Inflammatory macrophage treated with lipopolysaccharide for 1 hour (primary cell): ENCODE measurements at regions not wholly inside any gene's neighbourhood (a gene's known extent, or its start where the extent isn't known, plus 50 kb on each side); places are given as distances from the start of the nearest gene placed in this dataset.
"Not testable (repeated sequence)": the region's sequence is repeated elsewhere in the genome, so short reads cannot be mapped to it uniquely, and the experiment has no call there.

Experiments
- DNase-seq, 2 donors: peaks; one replicate each; pipeline ENCODE4 v3.0.0-alpha.2; 2020 to 2022

DNA sequence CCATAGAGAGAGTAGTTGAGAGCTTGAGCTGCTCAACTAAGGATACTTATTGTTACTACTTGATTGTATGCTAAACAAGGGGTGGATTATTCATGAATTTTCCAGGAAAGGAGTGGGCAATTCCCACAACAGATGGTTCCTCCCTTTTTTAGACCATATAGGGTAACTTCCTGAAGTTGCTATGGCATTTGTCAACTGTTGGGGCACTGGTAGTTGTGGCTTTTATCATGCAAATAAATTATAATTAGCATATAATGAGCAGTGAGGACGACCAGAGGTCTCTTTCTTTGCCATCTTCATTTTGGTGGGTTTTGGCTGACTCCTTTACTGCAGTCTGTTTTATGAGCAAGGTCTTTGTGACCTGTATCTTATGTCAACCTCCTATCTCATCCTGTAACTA, 1403.5 kb upstream of the PABPC4L start:
- no peak for DNase-seq

DNA sequence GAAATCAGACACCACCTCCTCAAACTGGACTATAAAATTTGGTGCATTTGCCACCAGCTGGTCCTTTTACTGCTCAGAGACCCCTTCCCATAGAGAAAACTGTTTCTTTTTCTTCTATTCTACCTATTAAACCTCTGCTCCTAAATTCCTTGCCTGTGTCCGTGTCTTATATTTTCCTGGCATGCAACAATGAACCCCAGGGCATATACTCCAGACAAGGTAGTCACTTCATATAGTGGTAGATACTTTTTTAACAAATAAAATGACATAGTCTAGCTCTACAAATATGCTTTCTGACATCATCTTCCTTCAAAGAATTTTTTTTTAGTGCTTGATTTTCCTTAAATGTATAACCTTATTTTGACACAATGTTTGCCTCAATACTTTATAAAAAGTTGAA, 1402.9 kb upstream of the PABPC4L start:
- no peak for DNase-seq

DNA sequence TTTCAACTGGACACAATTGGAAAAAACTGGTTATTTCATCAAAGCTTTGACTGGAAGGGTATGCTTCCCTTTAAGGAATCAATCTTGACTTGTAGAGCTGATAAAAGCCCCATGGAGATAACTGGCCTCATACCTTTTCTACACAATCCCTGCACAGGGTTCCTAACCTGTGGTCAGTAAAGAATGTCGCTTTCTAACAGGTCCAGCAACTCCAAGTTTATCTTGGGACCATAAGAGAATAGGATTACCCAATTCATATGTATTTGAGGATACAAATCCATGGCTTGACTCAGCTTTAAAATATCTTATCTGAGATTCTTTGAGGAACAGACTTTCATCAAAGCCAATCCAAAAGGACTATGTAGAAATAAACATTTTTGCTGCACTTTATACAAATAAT, 1399.8 kb upstream of the PABPC4L start:
- DNase-seq = no peak

- no peak for DNase-seq
Measured at GRCh38 chr4:135598151-135598550, 1396.6 kb upstream of the PABPC4L start.

GRCh38 chr4:135594521-135594920, 1392.9 kb upstream of the PABPC4L start:
- DNase-seq = no peak

GRCh38 chr4:135575041-135575440, 1373.5 kb upstream of the PABPC4L start:
- DNase-seq = no peak

DNA sequence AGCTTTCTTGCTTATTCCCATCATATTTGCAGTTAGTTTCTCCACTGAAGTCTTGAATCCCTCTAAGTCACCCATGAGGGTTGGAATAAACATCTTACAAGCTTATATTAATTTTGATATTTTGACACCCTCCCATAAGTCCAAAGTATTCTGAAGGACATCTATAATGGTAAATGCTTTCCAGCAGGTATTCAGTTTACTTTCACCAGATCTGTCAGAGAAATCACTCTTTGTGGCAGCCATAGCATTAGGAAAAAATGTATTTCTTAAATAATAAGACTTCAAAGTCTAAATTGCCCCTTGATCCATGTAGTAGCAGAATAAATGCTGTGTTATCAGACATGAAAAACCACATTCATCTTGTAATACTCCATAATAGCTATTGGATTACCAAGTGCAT, 1371.7 kb upstream of the PABPC4L start:
- DNase-seq = no peak

GRCh38 chr4:135564090-135564489, 1362.5 kb upstream of the PABPC4L start:
- no peak for DNase-seq

DNA sequence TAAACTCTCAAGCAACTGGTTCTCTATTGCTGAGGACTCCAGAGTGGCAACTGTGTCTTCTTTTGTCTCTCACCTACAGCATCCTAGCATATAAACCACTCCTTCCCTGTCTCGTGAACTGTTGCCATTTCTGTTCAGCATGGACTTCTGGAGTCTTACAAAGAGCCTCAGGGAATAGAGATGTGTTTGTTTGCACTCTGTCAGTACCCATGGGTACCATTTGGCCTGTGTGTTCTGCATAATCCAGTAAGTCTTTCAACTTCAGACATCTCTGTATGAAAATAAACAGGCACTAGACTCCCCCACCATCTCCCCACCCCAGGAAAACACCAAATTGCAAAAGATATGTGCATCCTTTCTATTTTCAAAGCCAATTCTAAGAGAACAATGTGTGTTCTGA, 1351.6 kb upstream of the PABPC4L start:
- no peak for DNase-seq

GRCh38 chr4:135552131-135552530, 1350.5 kb upstream of the PABPC4L start:
- no peak for DNase-seq

DNA sequence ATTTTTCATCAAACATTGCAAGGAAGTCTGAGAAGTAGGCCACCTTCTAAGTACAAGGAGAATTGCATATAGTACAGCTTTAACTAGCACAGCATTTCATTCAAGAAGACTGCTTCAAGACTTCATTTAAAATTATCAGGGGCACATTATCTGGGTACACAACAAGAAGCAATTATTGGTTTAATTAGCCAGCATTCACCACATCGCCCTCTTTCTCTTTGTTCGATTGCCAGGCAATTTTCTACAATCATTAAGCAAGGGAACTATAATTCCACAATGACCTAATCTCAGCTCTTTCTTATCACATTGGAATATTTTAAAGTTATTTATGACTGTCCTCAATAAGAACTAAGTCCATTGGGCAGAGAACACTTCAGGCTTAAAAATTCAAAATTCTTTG, 1347.1 kb upstream of the PABPC4L start:
- DNase-seq = no peak

DNA sequence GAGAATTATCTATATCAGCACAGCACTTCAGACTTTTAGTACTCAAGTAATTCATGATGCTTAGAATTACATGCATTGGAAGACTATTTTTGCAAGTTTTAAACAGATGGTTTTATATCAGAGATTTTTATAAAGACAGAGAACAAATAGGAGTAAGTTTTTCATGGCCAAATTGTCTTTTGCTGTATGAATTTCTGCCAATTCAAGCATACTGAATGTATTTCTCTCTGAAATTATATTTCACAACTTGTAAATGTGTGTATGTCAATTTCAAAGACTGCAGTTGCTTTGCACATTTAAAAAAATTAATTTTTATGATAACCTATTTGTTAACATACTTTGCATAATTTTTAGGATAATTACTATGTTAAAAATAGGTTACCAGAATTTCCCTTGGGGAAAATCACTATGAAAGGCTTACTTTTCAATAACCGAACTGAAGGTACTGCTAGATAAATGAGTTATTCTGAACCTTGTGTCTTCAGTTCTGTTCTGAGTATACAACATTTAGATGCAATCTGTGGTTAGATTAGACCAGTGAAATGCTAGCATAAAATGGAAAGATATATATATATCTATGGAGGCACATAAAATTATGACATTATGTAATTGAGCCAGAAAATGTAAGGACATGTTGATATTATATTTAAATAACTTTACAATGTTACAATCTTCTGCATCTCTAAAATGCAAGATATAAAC, 1344.2 kb upstream of the PABPC4L start:
- no peak for DNase-seq

GRCh38 chr4:135538698-135539097, 1337.1 kb upstream of the PABPC4L start:
- DNase-seq = no peak

DNA sequence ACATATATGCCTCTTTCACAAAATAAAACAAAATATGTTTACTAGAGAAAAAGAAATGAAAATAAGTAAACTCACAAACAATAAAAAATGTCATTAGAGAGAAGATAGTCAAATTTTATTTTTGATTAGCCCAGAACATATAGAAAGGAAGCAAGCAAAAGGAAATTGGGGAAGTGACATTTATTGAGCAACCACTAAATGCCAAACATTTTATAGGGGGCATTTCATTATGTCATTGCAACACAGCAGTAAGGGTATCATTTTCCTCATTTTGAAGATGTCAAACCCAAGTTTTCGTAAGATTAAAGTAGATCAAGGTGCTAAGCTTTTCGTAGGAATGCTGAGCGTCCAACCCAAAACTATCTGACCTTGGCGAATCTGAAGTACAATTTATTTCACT, 1331.5 kb upstream of the PABPC4L start:
- no peak for DNase-seq

GRCh38 chr4:135532132-135532531, 1330.5 kb upstream of the PABPC4L start:
- no peak for DNase-seq

- DNase-seq = no peak
Measured at GRCh38 chr4:135515295-135515694, 1313.7 kb upstream of the PABPC4L start.

- DNase-seq = no peak
Measured at GRCh38 chr4:135510582-135510981, 1309.0 kb upstream of the PABPC4L start.

DNA sequence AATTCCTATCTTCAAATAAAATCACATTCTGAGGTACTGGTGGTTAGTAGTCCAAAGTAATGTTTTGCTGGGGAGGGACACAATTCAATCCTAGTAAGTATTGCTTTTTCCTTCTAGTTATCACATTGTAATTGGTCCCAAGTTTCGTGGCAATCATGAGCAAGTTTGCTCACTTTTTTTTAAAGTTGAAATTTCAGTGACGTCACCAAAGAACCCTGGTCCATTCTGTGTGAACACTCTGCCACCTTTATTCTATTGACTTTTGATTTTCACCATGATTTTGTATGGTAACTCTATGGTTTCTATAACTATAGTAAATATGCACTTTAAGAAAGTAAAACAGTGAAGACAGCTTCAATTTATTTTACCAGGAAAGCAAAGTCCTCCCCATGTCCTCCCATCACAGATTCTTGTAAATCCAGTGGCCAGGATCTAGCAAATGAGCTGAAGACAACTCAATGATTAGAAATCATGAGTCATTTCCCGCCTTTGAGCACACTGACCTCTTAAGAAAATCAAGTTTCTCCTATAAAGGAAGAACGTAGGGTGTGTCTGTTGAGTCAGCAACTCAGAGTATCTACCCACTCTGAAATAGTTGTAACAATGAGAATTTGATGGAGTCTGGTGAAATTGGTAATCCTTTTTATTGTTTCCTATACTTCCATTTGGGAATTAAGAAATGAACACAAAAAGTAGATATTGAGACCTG, 1306.6 kb upstream of the PABPC4L start:
- DNase-seq = no peak

GRCh38 chr4:135497563-135498152, 1296.1 kb upstream of the PABPC4L start:
- no peak for DNase-seq

- DNase-seq = no peak
Measured at GRCh38 chr4:135492439-135492838, 1290.8 kb upstream of the PABPC4L start.

DNA sequence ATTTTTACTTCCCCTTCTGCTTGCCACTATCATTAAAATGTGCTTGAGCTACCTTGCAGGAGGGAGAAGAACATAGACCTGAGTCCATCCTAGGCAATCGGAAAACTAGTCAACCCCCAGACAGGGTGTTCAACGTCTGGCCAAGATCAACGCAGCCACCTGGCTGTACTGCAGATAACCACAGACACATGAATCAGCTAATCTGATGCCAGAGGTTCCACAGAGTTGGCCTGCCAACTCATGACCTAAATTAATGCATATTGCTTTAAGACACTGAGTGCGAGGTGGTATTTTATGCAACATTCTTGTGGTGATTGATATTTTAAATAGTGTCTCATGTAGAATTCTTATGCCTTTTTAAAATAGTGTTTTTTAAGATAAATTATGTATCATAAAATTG, 1283.8 kb upstream of the PABPC4L start:
- DNase-seq = no peak

DNA sequence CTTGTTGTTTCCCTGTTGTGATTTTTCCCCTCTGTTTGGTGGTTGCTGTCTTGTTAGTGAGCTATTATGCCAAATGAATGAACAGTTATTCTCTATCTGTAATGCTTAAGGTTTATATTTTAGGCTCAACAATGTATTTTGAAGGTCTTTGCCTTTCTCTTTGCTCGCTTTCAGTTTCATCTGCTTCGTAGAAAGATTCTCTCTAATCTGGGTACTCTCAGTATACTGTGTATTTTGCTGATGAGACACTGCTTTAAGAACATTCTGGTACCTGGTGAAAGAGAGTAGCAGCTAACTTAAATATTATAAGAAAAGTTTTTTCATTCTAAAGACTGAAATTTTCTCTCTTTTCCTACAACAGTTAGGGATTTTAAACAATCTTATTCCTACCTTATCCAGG, 1274.7 kb upstream of the PABPC4L start:
- no peak for DNase-seq

- no peak for DNase-seq
Measured at GRCh38 chr4:135464311-135464710, 1262.7 kb upstream of the PABPC4L start.

- DNase-seq = not testable (repeated sequence)
Measured at GRCh38 chr4:135447598-135447997, 1246.0 kb upstream of the PABPC4L start.
